HEK293T (cell line): ENCODE measurements at regions not wholly inside any gene's neighbourhood (a gene's known extent, or its start where the extent isn't known, plus 50 kb on each side); places are given as distances from the start of the nearest gene placed in this dataset.

Source experiments
- CTCF ChIA-PET: fragments of 350-600 bp; formaldehyde crosslinking; extraction: SDS; loops from one replicate; lab custom pipeline; 2021; ENCODE audit warnings: antibody characterized with exemption, inconsistent platforms; lab: Yijun Ruan, JAX
- POLR2A ChIA-PET: fragments of 350-600 bp; formaldehyde crosslinking; extraction: SDS; loops from one replicate; lab custom pipeline; 2020; ENCODE audit warnings: antibody characterized with exemption, inconsistent platforms; lab: Yijun Ruan, JAX
- DNase-seq: peaks from one replicate; pipeline ENCODE4 v3.0.0; 2012; ENCODE audit warnings: mixed read lengths; ENCODE audit errors: extremely low spot score
- ARNT ChIP-seq: fragments of 450-650 bp; IDR thresholded peaks from 2 replicates; pipeline ENCODE4 v1.6.1; 2017; ENCODE audit warnings: mild to moderate bottlenecking
- BHLHE40 ChIP-seq: fragments of 450-650 bp; IDR thresholded peaks from 2 replicates; pipeline ENCODE4 v1.6.1; 2016; ENCODE audit warnings: mild to moderate bottlenecking, moderate library complexity, borderline replicate concordance
- CTBP1 ChIP-seq: fragments of 450-650 bp; IDR thresholded peaks from 2 replicates; pipeline ENCODE4 v1.6.1; 2016; ENCODE audit warnings: borderline replicate concordance
- ELF4 ChIP-seq: fragments of 450-650 bp; IDR thresholded peaks from 2 replicates; pipeline ENCODE4 v1.6.1; 2017; ENCODE audit warnings: antibody characterized with exemption
- FOXA1 ChIP-seq: fragments of 450-650 bp; IDR thresholded peaks from 2 replicates; pipeline ENCODE4 v1.6.1; 2016; ENCODE audit warnings: mild to moderate bottlenecking
- FOXK2 ChIP-seq: fragments of 450-650 bp; IDR thresholded peaks from 2 replicates; pipeline ENCODE4 v1.6.1; 2016; ENCODE audit warnings: mild to moderate bottlenecking
- FOXM1 ChIP-seq: fragments of 450-650 bp; IDR thresholded peaks from 2 replicates; pipeline ENCODE4 v1.6.1; 2017; ENCODE audit warnings: mild to moderate bottlenecking, borderline replicate concordance
- HDGF ChIP-seq: fragments of 450-650 bp; IDR thresholded peaks from 2 replicates; pipeline ENCODE4 v1.6.1; 2017; ENCODE audit warnings: antibody characterized with exemption, borderline replicate concordance
- L3MBTL2 ChIP-seq: fragments of 450-650 bp; conservative IDR thresholded peaks from 2 replicates; pipeline ENCODE4 v1.6.1; 2016; ENCODE audit warnings: mild to moderate bottlenecking
- LEF1 ChIP-seq: fragments of 450-650 bp; IDR thresholded peaks from 2 replicates; pipeline ENCODE4 v1.6.1; 2017; ENCODE audit warnings: mild to moderate bottlenecking, borderline replicate concordance
- NFRKB ChIP-seq: fragments of 450-650 bp; IDR thresholded peaks from 2 replicates; pipeline ENCODE4 v1.6.1; 2016; ENCODE audit warnings: mild to moderate bottlenecking, moderate library complexity
- SP1 ChIP-seq: fragments of 450-650 bp; IDR thresholded peaks from 2 replicates; pipeline ENCODE4 v1.6.1; 2017
- SUZ12 ChIP-seq: fragments of 450-650 bp; IDR thresholded peaks from 2 replicates; pipeline ENCODE4 v1.6.1; 2016; ENCODE audit warnings: mild to moderate bottlenecking
- TARDBP ChIP-seq: fragments of 450-650 bp; IDR thresholded peaks from 2 replicates; pipeline ENCODE4 v1.6.1; 2016
- ZNF384 ChIP-seq: fragments of 450-650 bp; IDR thresholded peaks from 2 replicates; pipeline ENCODE4 v1.6.1; 2016
- TF ChIP-seq, protein P1 (sequence below): fragments of 450-650 bp; IDR thresholded peaks from 2 replicates; pipeline ENCODE4 v1.6.1; 2016

DNA sequence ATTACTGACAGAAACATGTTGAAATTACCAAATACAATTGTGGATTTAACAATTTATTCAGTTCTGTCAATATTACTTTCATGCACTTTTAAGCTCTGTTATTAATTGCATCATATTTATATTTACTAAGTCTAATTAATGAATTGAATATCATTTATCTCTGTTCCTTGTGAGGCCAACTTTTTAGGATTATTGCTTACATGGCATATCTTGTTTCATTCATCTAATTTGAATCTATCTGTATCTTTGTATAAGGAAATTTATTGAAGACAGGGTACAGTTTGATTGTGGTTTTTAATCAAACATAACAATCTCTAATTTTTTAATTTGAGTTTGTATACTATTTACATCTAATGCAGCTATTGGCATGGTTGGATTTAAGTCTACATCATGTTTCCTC lies 249.9 kb upstream of the GPC6 start:
- no peak for DNase-seq
- CTCF ChIA-PET, result no interaction called here
- POLR2A ChIA-PET, result no interaction called here
- no peak for TF ChIP-seq CTBP1
- no peak for TF ChIP-seq ZNF384
- no peak for TF ChIP-seq NFRKB
- TF ChIP-seq FOXK2, result no peak
- TF ChIP-seq ELF4, result no peak
- TF ChIP-seq ARNT, result no peak
- TF ChIP-seq HDGF, result no peak
- TF ChIP-seq, protein P1, sequence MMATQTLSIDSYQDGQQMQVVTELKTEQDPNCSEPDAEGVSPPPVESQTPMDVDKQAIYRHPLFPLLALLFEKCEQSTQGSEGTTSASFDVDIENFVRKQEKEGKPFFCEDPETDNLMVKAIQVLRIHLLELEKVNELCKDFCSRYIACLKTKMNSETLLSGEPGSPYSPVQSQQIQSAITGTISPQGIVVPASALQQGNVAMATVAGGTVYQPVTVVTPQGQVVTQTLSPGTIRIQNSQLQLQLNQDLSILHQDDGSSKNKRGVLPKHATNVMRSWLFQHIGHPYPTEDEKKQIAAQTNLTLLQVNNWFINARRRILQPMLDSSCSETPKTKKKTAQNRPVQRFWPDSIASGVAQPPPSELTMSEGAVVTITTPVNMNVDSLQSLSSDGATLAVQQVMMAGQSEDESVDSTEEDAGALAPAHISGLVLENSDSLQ, result no peak
- no peak for TF ChIP-seq FOXM1
- no peak for TF ChIP-seq L3MBTL2

- TF ChIP-seq L3MBTL2, result no peak
- TF ChIP-seq FOXM1, result no peak
- TF ChIP-seq, protein P1, result no peak
- TF ChIP-seq CTBP1, result no peak
- TF ChIP-seq FOXA1, result no peak
- TF ChIP-seq NFRKB, result no peak
- TF ChIP-seq BHLHE40, result no peak
- ChIA-PET CTCF (no interaction called here), POLR2A (no interaction called here)
Measured at GRCh38 chr13:92984151-92984550, 242.5 kb upstream of the GPC6 start.

GRCh38 chr13:92989301-92989700 lies 237.3 kb upstream of the GPC6 start:
- TF ChIP-seq ARNT, result no peak
- no peak for TF ChIP-seq SUZ12
- TF ChIP-seq FOXM1, result no peak
- CTCF ChIA-PET, result no interaction called here
- POLR2A ChIA-PET, result no interaction called here
- DNase-seq, result no peak

More at GRCh38 chr13:92984151-92984550, 242.5 kb upstream of the GPC6 start:
- DNase-seq, result no peak

GRCh38 chr13:92991692-92992091 lies 234.9 kb upstream of the GPC6 start:
- no peak for DNase-seq
- ChIA-PET POLR2A (no interaction called here), CTCF (no interaction called here)
- TF ChIP-seq TARDBP (no peak), LEF1 (no peak), SP1 (no peak), CTBP1 (no peak), HDGF (no peak), BHLHE40 (no peak), FOXK2 (no peak), ARNT (no peak), ZNF384 (no peak), L3MBTL2 (no peak), ELF4 (no peak)

DNA sequence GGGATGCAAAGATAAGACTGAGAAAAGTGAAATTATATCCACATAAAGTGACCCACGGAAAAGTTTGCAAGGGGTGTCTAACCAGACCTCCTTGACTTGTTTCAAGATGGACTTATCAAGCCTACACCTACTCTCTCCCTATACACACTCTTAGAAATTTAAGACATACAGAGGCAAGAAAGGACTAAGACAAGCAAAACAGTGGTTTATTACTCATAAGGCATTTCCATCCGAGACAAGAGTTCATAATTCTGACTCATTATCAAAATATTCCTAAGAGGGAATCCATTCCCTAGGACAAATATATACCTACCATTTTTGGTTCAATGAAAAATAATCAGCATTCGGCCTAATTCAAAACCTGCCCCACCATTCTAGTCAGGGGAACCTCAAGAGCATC lies 232.6 kb upstream of the GPC6 start:
- DNase-seq, result no peak
- TF ChIP-seq LEF1 (no peak), ZNF384 (no peak), FOXK2 (no peak), CTBP1 (no peak), ARNT (no peak), L3MBTL2 (no peak), TARDBP (no peak), SUZ12 (no peak), SP1 (no peak), ELF4 (no peak), HDGF (no peak)
- TF ChIP-seq, protein P1, result no peak
- ChIA-PET CTCF (interaction anchor here (0.7 kb wide), 1 partner anchor 255 kb away, joined by 3 read pairs; no protein-coding TSS in a partner anchor), POLR2A (no interaction called here)

- POLR2A ChIA-PET, result no interaction called here
- CTCF ChIA-PET, result no interaction called here
- no peak for TF ChIP-seq SP1
- no peak for TF ChIP-seq HDGF
- TF ChIP-seq LEF1, result no peak
- TF ChIP-seq ARNT, result no peak
- TF ChIP-seq ZNF384, result no peak
- no peak for TF ChIP-seq CTBP1
- no peak for TF ChIP-seq NFRKB
- no peak for TF ChIP-seq FOXM1
- TF ChIP-seq, protein P1, result no peak
- TF ChIP-seq TARDBP, result no peak
- TF ChIP-seq BHLHE40, result no peak
- no peak for TF ChIP-seq L3MBTL2
- no peak for TF ChIP-seq FOXK2
- no peak for TF ChIP-seq FOXA1
- TF ChIP-seq SUZ12, result no peak
- TF ChIP-seq ELF4, result no peak
- DNase-seq, result no peak
Measured at GRCh38 chr13:93001866-93002461, 224.6 kb upstream of the GPC6 start.
